T-helper 1 cell treated with Interleukin-12 subunit alpha and Interleukin-12 subunit beta and Interleukin-4 antibody, amounts not matched to agents 30 μg/mL and 1 μg/mL, for 36 hours (primary cell): ENCODE measurements at regions not wholly inside any gene's neighbourhood (a gene's known extent, or its start where the extent isn't known, plus 50 kb on each side); places are given as distances from the start of the nearest gene placed in this dataset.

ENCODE experiments used
- H3K27ac Mint-ChIP-seq: one replicate; pipeline ENCODE4 v1.8.0; 2021; ENCODE audit warnings: mild to moderate bottlenecking, mixed read lengths
- H3K27me3 Mint-ChIP-seq: one replicate; pipeline ENCODE4 v1.8.0; 2021; ENCODE audit warnings: low read depth, mixed read lengths
- H3K36me3 Mint-ChIP-seq: one replicate; pipeline ENCODE4 v1.8.0; 2021; ENCODE audit warnings: low read depth, mixed read lengths
- H3K4me1 Mint-ChIP-seq: one replicate; pipeline ENCODE4 v1.8.0; 2021; ENCODE audit warnings: low read depth, mixed read lengths
- H3K4me3 Mint-ChIP-seq: one replicate; pipeline ENCODE4 v1.8.0; 2021; ENCODE audit warnings: mild to moderate bottlenecking, moderate library complexity, mixed read lengths
- H3K9me3 Mint-ChIP-seq: one replicate; pipeline ENCODE4 v1.8.0; 2021; ENCODE audit warnings: mixed read lengths

DNA sequence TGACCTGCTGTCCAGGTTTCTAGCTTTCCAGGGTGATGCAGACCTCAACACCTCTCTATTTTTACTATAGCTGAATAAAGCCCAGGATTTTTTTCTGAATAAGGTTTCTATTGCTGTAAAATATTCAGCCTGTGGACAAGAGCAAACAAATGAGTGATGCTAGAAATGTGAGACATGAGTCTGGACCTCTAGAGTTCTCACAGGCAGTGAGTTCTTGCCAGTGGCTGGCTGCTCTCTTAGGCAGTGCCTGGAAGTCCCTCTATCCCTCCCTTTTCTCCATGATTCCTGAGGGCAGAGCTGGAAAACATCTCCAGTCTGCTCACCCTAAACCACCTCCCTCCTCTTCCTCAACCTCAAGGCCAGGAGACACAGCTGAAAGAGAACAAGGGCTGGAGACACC is 793.8 kb upstream of the IGFBP3 start:
- Mint-ChIP-seq H3K36me3 (no peaks in the 10 kb centered on the region), H3K27me3 (no peaks in the 10 kb centered on the region), H3K4me3 (no peak overlapping the region), H3K9me3 (no peaks in the 10 kb centered on the region), H3K27ac (no peak overlapping the region), H3K4me1 (no peaks in the 10 kb centered on the region)

DNA sequence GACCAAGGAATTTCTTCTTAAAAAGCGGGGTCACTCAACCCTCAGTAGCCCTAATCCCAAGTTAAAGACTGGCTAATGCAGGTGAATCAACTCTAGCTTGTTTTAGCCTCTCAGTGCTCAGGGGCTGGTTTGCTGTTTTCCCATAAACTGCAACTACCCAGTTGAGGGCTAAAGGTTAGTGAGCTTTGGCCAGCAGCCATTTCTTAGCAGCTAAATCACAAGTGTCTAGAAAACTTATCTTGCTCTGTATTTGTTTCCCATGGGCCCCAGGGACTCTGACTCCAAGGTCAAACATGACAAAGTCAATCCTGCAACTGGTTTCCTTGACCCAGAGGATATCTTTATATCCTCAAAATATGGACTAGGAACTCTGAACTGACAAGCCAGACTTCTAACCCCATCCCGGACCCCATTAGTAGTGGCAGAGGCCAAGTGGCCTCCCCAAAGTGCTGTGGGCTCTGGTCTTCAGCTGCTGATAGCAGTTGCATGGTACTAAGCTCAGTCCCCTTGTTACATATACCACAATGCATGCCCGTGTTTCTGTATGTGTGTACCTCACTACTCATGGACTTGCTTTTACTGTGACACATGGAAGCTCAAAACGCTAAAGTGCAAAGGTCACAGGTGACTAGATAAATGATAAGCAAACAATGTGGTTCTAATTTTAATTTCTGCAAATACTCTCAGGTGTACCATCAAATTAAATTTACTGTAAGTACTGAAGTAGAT is 793.0 kb upstream of the IGFBP3 start:
- no peaks in the 10 kb centered on the region for H3K9me3 Mint-ChIP-seq
- no peak overlapping the region for H3K4me3 Mint-ChIP-seq
- no peaks in the 10 kb centered on the region for H3K27me3 Mint-ChIP-seq
- H3K36me3 Mint-ChIP-seq = no peaks in the 10 kb centered on the region
- no peak overlapping the region for H3K27ac Mint-ChIP-seq
- H3K4me1 Mint-ChIP-seq = no peaks in the 10 kb centered on the region

GRCh38 chr7:46710927-46711326 is 789.9 kb upstream of the IGFBP3 start:
- Mint-ChIP-seq H3K27me3 (no peaks in the 10 kb centered on the region), H3K4me3 (no peak overlapping the region), H3K36me3 (no peaks in the 10 kb centered on the region), H3K4me1 (no peaks in the 10 kb centered on the region), H3K27ac (no peak overlapping the region), H3K9me3 (no peaks in the 10 kb centered on the region)

GRCh38 chr7:46707973-46708372 is 786.9 kb upstream of the IGFBP3 start:
- Mint-ChIP-seq H3K4me1 (no peaks in the 10 kb centered on the region), H3K9me3 (no peaks in the 10 kb centered on the region), H3K36me3 (no peaks in the 10 kb centered on the region), H3K27ac (no peak overlapping the region), H3K4me3 (no peak overlapping the region), H3K27me3 (no peaks in the 10 kb centered on the region)

DNA sequence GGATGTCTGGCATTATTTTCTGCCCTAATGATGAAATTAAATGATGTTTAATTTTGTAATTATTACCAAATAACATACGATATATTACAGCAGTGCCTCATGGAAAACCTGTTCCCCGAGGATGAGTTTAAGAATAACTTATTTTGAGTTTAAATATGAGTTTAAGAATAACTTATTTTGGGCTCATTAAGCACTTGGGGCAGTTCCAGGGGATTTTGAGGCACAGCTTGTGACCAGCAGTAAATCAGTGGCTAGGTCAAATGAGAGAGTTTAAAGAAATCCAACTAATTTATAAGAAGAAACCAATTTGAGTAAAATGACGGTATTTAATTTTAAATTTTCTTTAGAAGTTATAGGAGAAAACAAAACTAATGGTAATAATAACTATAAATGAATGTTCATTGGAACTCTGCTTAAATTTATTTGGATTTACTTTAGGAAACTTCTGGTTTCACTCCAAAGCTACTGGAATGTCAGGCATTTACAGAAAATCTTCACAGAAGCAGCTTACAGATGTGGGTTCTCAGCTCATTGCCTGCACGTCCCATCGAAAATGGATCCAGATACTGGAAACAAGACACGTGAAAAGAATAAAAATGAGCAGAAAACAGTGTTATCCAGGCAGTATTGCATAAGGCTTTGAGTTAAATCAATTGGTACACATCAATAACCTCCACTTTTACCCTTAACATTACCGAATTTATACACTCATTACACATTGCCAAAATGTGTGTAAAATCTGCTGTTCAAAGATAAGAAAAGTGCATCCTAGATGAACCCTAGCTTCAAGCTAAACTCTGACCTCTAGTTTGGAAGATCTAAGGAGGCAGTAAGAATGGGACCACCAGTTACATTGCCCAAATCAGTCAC is 784.5 kb upstream of the IGFBP3 start:
- no peaks in the 10 kb centered on the region for H3K36me3 Mint-ChIP-seq
- H3K4me1 Mint-ChIP-seq = no peaks in the 10 kb centered on the region
- no peaks in the 10 kb centered on the region for H3K9me3 Mint-ChIP-seq
- no peaks in the 10 kb centered on the region for H3K27me3 Mint-ChIP-seq
- H3K4me3 Mint-ChIP-seq = no peak overlapping the region
- no peak overlapping the region for H3K27ac Mint-ChIP-seq

DNA sequence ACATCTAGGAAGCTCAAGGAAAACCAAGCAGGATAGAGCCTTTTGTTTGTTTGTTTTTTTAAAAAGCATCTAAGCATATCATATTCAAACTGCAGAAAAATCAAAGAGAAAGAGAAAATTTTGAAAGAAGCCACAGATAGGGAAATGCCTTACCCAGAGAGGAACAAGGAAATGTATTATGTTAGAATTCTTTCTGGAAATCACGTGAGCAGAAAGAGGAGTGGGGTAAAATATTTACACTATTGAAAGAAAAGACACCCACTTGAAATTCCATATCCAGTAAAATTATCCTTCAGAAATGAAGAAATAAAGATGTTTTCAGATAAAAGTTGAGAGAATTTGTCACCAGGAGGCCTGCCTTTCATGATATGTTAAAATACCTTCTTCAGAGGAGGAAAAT is 775.7 kb upstream of the IGFBP3 start:
- H3K4me1 Mint-ChIP-seq = no peaks in the 10 kb centered on the region

DNA sequence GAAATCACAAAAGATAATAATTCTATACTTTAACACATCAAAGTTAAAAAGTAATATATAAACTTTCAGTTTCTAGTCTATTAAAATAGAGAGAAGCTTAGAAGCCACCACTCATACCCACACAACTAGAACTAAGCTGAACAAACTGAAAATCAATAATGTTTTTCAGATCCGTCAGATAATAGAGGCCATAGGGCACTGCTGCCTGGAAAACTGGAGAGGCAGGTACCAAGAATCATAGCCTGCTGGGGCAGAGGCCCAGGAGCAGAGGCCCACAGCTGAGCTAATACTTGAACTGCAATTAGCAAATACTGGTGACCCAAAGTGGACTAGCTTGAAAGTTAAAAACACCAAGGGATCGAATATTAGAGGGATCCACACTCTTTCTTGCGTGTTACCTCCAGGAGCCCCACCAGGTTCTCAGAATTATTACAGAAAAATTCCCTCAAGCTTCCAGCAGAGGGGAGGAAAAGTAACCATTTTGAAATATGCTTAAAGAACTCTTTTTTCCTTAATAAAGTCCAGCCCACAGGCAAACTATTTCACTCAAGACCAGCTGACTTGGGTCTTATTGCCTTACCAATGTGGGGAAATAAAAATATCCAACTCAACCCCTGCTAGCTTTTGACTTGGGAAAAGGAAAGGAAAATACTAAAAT is 774.1 kb upstream of the IGFBP3 start:
- H3K36me3 Mint-ChIP-seq = no peaks in the 10 kb centered on the region
- H3K9me3 Mint-ChIP-seq = peaks cover 9% of the 10 kb centered on the region
- H3K4me1 Mint-ChIP-seq = no peaks in the 10 kb centered on the region
- no peak overlapping the region for H3K4me3 Mint-ChIP-seq
- H3K27me3 Mint-ChIP-seq = no peaks in the 10 kb centered on the region
- H3K27ac Mint-ChIP-seq = no peak overlapping the region

More for the DNA sequence above, 775.7 kb upstream of the IGFBP3 start:
- Mint-ChIP-seq H3K4me3 (no peak overlapping the region), H3K27ac (no peak overlapping the region), H3K27me3 (no peaks in the 10 kb centered on the region), H3K36me3 (no peaks in the 10 kb centered on the region), H3K9me3 (peaks cover under 1% of the 10 kb centered on the region)

DNA sequence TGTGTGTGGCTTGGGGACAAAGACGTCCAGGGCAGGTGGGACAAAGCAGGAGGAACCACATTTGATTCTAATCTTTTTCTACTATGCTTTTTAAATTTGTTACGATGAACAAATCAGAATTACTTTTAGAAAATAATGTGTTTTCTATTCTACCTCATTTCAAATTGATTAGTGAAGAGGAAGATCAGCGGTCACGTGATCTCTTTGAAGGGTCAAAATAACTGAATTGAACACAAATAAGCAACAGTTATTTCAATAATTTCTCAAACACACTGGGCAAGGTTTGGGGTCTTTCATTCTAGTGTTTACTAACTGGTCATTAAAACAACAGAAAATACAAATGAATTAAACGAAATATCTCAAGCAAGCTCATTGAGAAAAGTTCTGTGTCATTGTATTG is 773.0 kb upstream of the IGFBP3 start:
- no peaks in the 10 kb centered on the region for H3K36me3 Mint-ChIP-seq
- H3K27ac Mint-ChIP-seq = no peak overlapping the region
- H3K27me3 Mint-ChIP-seq = no peaks in the 10 kb centered on the region
- H3K9me3 Mint-ChIP-seq = peaks cover 9% of the 10 kb centered on the region
- no peak overlapping the region for H3K4me3 Mint-ChIP-seq
- no peaks in the 10 kb centered on the region for H3K4me1 Mint-ChIP-seq

DNA sequence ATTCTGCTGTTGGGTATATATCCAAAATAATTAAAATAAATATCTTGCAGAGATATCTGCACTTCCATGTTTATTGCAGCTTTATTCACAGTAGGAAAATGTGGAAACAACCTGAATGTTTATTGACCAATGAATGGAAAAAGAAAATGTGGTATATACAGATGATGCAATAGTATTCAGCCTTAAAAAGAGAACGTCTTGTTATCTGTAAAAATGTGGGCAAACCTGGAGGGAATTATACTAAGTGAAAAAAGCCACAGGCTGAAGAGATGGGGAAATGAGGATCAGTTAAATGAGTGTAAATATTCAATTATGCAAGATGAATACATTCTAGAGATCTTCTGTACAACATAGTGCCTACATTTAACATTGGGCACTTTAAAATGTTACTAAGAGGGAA is 766.1 kb upstream of the IGFBP3 start:
- no peak overlapping the region for H3K27ac Mint-ChIP-seq
- peaks cover 9% of the 10 kb centered on the region for H3K9me3 Mint-ChIP-seq
- no peaks in the 10 kb centered on the region for H3K36me3 Mint-ChIP-seq
- H3K27me3 Mint-ChIP-seq = no peaks in the 10 kb centered on the region
- H3K4me3 Mint-ChIP-seq = no peak overlapping the region
- H3K4me1 Mint-ChIP-seq = no peaks in the 10 kb centered on the region

DNA sequence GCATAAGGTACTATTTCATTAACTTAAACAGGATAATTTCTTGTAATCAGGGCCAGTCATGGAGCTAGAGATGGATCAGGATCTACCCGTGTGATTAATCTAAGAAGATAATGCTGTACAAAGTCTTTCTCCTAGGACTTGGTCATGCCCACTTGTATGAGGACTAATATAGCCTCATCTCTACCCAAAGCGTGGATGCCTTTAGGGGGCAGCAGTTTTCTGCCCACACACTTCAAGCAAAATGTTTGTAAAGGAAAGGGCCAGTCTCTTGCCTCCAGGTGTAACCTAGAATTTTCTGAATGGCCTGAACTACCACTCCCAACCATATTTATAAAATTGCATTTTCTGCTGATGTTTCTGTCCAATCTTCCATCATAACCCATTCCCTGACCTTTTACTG is 764.0 kb upstream of the IGFBP3 start:
- no peak overlapping the region for H3K4me3 Mint-ChIP-seq
- H3K27ac Mint-ChIP-seq = no peak overlapping the region
- no peaks in the 10 kb centered on the region for H3K36me3 Mint-ChIP-seq
- H3K27me3 Mint-ChIP-seq = no peaks in the 10 kb centered on the region
- H3K9me3 Mint-ChIP-seq = no peaks in the 10 kb centered on the region
- H3K4me1 Mint-ChIP-seq = no peaks in the 10 kb centered on the region

- H3K4me1 Mint-ChIP-seq = no peaks in the 10 kb centered on the region
- H3K36me3 Mint-ChIP-seq = no peaks in the 10 kb centered on the region
- no peak overlapping the region for H3K27ac Mint-ChIP-seq
- H3K27me3 Mint-ChIP-seq = no peaks in the 10 kb centered on the region
- no peak overlapping the region for H3K4me3 Mint-ChIP-seq
- no peaks in the 10 kb centered on the region for H3K9me3 Mint-ChIP-seq
Measured at GRCh38 chr7:46682836-46683624, 762.0 kb upstream of the IGFBP3 start.

GRCh38 chr7:46681865-46682503 is 760.9 kb upstream of the IGFBP3 start:
- H3K9me3 Mint-ChIP-seq = no peaks in the 10 kb centered on the region
- H3K4me1 Mint-ChIP-seq = no peaks in the 10 kb centered on the region
- H3K27ac Mint-ChIP-seq = no peak overlapping the region
- no peaks in the 10 kb centered on the region for H3K36me3 Mint-ChIP-seq
- no peaks in the 10 kb centered on the region for H3K27me3 Mint-ChIP-seq
- no peak overlapping the region for H3K4me3 Mint-ChIP-seq

GRCh38 chr7:46680147-46680546 is 759.1 kb upstream of the IGFBP3 start:
- H3K4me3 Mint-ChIP-seq = no peak overlapping the region
- H3K4me1 Mint-ChIP-seq = no peaks in the 10 kb centered on the region
- H3K27me3 Mint-ChIP-seq = no peaks in the 10 kb centered on the region
- no peak overlapping the region for H3K27ac Mint-ChIP-seq
- no peaks in the 10 kb centered on the region for H3K9me3 Mint-ChIP-seq
- no peaks in the 10 kb centered on the region for H3K36me3 Mint-ChIP-seq

DNA sequence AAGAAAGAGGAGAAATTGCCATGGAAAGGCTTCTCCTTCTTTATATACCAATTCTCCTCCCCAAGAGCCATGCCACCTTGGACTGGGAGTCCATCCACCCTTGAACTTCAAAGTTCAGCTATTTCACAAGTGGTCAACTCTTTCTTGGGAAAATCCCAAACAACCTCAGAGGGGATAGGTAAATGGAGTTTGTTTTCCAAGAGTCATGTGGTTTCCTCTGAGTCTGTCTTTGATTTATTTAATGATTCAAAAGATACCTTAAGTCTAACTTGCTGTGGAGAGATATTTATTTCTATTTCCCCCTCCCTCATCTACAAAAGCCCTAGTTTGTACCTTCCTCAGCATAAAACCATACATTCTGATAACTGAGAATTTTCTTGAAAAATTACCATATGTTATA is 758.6 kb upstream of the IGFBP3 start:
- Mint-ChIP-seq H3K4me1 (no peaks in the 10 kb centered on the region), H3K27ac (no peak overlapping the region), H3K4me3 (no peak overlapping the region), H3K36me3 (no peaks in the 10 kb centered on the region), H3K27me3 (no peaks in the 10 kb centered on the region), H3K9me3 (no peaks in the 10 kb centered on the region)
